Activated T-cell treated with anti-CD3 and anti-CD28 coated beads, Interleukin-2, amount 50 U/mL, for 48 hours (primary cell): ENCODE measurements at regions not wholly inside any gene's neighbourhood (a gene's known extent, or its start where the extent isn't known, plus 50 kb on each side); places are given as distances from the start of the nearest gene placed in this dataset.

Source experiments
- DNase-seq, 2 experiments: peaks; one replicate each; pipeline ENCODE4 v3.0.0-alpha.2; 2020

DNA sequence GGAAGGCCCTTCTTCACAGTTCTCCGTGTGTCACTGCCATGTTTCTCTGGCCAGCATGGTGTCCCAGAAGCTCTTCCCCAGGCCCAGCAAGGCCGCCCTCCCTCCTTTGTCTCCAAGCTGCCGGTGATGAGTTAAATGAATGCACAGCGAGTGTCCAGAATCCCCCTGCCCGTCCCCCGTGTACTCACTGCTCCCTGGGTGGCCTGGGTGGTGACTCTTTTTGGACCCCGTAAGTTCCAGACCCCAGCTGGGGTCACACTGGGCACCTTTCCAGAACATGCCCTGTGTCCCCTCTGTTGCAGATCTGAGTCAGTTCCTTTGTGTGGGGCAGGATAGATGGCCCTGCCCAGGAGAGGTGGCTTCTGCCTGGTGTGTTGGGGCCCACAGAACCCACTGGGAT, 95.0 kb downstream of the MRPL36 start:
- no peak for DNase-seq

DNA sequence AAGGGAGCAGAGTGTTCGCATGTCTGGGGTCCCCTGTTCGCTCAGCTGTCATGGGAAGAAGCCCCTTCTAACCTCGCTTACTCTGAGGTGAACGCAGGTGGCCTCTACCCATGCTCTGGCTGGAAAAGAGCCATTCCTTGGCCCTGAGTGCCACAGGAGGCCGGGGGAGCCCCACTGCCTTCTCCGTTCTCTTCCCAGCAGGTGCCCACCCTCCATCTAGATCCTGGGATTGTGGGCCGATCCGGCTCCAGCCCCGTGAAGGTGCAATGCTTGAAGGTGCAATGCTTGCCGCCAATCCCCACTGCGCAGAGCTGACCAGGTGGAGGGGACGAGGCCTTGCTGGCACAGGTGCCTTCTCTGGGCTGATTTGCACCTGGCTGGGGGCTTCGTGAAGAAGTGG, 95.4 kb downstream of the MRPL36 start:
- no peak for DNase-seq

DNA sequence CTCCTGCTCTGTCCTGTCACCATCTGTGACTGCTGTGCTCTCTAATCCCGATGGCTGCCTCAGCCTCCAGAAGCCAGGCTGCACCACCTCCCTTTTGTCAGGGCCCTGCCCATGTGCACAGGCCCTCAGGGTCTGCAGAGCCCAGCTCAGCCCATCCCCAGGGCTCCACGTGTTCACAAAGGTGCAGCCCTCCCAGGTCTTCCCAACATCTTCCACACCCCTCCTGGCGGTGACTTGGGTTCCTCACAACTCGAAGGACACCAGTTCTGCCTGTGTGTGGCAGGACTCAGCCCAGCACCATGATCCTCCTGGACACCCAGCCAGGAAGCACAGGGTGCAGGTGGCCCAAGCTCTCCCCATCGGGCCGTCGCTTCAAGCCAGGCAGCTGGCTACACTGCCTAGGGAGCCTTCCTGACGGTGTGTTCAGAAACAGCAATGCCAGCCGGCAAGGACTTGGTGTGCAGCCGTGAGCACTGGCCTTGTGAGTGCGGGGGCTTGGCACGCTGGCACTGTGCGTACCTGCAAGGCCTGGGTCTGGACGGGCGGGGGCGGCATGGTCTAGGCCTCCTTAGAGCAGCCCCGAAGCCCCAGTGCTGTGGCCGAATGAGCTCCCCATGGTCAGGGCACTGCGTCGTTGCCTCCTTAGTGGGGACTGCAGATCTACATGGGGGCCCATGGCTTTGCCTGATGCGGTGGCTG, 96.1 kb downstream of the MRPL36 start:
- no peak for DNase-seq

DNA sequence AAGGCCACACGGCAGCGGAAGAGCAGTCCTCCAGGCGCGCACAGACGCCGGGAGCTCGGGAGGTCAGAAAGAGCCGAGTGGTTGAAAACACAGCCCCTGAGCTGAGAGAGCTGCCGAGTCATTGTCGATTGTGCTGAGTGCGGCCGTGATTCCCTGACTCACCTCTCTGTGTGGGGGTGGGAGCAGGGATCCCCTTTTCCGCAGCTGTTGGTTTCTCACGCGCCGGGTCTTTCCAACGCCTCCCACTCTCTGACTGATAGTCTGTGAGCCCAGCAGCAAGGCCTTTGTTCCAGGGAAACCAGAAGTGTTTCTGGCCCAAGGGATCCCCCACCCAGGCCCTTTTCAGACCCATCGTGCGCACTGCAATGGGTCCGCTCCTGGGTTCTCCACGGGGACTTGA, 97.3 kb downstream of the MRPL36 start:
- DNase-seq: no peak

DNA sequence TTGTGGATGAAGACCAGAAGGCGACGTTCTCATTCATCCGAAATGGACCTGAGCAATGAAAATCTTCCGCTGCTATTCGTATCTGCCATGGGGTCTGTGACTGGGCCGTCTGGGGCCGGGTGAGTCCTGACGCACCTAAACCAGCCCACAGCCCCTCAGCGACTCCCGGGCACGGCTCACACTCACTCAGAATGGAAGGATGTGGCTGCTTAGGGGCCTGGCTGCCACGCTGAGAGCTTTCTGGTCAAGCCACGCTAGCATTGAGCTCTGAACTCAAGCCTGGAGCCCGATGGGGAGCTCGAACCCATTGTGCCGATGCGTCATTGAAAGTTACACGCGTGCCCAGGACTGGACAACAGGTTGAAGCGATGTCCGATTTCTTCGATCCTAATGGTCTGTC, 97.8 kb downstream of the MRPL36 start:
- no peak for DNase-seq

DNA sequence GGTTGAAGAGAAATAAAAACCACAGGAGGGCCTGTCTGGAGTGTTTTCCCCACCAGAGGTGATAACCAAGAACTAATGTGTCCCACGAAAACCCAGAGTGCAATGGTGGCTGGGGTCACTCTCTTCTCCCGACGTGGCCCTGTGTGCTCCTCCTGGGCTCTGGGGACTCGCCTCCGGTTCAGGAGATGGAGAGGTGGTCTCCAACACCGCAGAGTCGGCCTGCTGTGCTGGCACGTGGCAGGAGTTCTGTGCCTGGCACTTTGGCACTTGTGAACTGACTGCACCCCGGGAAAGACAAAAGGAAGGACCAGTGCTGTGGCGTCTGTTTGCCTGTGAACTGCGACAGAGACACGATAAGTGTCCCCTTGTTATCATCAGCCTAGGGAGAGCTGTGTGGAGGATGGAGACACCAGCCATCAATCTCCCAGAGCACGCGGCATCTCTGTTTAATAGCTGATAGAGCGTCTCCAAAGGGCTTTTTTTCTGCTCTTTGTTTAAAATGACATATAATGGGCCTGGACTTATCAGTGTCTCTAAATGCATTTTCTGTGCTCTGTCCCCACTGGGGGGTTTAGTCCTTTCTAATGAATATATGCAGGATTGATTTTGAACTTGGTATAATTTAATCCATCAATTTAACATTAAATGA, 98.3 kb downstream of the MRPL36 start:
- no peak for DNase-seq

DNA sequence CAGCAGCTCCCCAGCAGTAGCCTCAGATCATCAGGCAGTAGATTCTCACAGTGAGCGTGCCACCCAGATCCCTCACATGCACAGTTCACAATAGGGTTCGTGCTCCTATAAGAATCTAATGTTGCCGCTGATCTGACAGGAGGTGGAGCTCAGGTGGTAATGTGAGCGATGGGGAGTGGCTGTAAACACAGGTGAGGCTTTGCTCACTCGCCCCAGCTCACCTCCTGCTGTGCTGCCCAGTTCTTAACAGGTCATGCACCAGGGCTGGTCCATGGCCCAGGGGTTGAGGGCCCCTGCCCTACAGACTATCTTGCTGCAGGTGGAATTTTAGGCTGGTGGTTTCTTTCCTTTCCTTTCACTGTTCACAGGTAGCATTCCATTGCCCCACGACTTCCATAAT, 100.2 kb downstream of the MRPL36 start:
- no peak for DNase-seq

DNA sequence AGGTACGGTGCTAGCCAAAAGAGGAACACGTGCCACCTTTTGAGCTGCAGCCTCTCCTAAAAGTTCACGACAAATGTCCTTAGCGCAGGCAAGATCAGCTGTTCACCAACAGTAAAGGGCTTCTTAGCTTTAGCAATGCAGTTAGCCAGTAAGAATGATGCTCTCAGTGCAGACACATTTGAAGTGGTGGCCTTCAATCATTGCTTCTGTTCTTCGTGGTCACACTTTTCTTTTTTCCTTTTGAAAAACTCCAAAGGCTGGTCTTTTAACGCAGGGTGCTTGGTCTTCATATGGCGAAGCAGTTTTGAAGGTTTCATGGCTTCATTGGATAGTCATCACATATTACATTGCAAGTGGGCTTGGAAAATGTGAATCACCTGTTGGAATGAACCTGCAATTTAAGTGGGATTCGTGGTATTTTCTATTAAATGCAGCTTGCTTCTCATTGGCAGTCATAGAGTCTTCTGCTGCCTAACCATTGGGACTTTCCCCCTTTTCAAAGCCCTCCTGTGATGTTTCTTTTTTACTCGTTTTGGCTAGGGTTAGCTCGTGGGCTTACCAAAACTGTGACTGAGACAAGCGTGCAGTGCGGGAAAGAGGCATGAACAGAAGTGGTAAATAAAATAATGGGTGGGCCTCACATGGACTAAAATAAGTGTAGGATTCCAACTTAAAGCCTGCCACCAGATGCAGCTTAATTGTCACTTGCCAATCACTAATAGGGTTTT, 100.9 kb downstream of the MRPL36 start:
- no peak for DNase-seq

DNA sequence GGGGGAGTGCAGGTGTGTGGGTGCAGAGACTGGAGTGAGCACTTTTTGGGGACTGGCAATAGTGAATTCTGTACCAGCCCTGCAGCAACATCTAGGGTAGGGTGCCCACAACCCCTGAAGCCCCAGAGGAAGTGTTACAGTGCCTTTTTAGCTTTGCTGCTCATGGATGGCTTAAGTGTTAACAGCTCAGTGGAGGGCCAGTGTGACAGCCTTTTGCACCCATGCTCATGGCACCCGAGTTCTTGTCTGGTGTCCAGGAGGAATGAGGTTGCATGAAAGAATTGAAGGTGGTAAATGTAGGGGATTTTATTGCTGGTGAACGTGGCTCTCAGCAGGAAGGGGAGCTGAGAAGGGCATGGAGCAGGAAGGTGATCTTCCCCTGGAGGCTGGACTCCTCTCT, 107.3 kb downstream of the MRPL36 start:
- DNase-seq: no peak

DNA sequence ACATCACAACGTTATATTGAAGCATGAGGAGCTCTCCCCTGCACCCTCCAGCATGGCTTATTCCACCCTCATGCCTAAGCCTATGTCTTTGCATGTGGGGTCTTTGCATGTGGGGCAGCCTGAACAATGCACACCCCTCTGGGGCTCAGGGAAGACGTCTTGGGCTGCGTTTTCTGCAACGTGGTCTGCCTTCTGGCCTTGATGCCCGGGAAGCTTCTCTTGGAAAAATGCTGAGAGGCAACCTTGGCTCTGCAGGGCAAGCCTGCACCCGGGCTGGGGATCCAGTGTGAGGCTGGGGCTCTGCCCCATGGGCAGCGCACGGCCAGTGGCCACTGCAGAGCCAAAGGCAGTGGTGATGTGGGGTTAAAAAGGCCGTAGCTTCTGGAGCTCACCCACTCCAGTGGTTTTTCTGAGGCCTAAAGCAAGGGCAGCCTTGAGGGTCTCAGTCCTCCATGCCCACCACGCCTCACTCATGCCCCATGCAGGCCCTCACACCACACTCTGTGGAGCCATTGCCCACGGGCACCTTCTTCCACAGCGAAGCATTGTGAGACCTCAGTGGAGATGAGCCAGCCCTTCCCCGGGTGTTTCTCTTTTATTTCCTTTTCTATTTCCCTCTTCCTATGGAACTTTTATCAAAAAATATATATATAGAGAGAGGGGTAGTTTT, 112.2 kb downstream of the MRPL36 start:
- DNase-seq: no peak

DNA sequence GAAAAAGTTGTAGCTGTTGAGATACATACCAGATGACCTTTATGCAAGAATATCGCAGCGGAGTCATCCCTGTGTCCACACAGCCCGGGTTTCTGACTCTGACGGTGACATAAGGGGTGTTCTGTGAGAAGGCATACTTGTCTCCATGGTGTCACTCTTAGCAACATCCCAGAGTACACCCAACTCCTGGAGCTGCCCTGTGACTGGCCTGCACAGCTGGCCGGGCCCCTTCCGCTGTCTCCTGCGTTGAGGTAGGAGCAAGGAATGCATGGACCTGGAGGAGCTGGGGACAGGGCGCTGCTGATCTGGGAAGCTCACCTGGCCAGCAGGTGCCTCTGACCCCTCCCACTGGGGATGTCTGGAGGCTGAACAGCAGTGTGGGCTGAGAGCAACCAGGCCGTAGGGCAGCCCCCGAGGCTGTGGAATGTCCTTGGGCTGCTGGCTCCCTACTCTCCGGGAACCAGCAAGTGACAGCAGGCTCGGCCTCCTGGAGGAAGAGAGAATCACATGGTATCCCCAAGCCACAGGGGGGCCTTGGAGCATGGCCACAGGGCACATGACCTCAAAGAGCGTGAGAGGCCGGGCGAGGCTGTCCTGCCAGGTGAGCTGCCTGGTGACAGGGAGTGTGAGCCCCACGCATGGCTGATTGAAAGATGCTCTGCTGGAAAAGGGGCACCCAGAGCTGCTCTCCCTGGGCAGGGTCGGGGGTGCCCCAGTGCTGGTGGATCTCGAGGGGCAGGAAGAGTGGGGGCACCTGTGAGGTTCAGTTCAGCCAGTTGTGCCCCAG, 113.4 kb downstream of the MRPL36 start:
- no peak for DNase-seq

DNA sequence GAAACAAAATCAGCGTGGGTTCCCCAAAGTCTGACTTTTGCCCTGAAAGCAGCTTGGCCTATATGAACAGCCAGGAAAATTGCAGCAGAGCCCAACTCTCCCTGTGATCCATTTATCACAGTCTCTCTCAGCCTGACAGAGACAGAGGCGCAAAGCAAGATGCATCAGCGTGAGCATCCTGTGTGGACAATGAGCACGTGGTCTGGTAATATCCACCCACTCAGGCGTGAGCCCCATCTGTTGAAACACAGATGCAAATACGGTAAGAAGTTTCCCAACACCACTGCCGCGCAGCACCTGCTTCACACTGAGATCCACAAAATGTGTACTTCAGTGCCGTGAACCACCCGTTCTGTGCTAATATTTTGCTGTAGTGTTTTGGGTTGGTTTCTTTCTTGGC, 114.6 kb downstream of the MRPL36 start:
- no peak for DNase-seq

DNA sequence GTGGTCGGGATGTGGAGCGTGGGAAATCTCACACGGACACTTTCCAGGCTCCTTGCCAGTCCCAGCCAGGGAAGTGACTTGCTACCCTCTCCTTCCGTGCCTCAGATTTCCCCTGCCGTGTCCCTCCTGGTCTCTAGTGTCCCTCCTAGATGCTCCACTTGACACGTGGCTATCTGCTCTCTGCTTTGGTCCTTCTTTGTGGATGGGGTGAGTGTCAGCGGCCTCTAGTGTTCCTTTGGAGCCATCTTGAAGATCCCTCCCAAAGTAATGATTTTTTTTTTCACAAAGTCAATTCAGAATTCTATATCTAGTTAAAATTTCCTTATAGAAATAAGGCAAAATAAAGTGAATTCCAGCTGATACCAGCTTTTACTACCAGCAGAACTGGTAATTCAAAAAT, 117.7 kb downstream of the MRPL36 start:
- no peak for DNase-seq

DNA sequence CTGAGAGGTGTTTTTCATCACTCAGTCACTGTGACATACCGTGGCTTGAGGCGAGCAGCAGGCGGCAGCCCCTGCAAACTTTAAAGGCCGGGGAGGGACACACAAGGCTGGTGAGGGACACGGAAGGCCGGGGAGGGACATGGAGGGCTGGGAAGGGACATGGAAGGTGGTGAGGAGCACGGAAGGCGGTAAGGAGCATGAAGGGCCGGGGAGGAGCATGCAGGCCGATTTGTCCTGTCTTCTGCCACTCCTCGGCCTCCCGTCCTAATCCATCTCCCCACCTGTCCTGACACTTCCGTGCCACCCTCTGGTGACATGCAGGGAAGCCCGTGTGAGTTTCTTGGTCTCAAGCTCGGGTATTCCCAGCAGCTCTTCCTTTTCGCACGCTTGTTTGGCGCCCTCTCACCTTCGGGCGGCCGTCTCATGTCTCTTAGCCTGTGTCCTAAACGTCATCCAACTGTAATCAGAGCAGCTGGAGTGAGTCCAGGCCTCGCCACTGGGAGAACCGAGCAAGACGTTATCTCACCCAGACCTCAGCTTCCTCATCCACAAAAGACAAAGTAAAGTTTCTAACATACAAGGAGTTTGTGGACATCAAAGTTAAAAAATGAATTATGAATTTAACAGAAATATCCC, 126.5 kb downstream of the MRPL36 start:
- no peak for DNase-seq

DNA sequence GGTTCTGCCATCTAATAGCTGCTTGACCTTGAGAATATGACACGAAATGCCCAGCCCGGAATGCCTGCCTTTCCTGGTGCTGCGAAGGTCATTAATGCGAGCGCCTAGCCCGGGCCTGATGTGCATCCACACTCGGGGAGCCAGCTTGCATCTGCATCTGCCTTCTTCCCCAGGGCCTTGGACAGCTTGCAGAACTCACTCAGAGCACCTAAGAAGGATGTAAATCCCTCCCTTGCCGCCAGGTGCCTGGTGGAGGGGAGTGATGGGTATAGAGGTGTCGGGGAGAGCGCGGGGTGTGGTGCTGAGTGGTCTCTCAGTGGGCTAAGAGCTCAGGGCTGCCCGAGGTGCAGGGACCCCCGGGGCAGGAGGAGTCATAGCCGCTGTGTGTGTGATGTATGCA, 127.2 kb downstream of the MRPL36 start:
- no peak for DNase-seq

DNA sequence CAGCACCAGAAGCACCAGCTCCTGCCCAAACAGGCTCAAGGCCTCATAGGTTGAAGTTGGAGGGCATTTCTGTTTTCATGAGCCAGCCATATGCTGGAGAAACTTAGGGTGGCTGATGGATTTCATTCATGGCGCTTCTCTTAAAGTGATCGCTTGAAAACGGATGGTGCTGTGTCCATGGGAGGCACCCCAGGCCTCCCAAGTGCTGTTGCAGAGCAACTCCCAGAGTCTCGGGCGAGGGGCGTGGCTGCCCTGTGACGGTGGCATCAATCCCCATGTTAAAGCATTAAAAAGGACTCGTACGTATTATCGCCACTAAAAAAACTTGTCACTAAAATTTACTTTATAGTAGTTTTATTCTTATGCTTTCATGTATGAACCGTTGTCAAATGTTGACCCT, 128.3 kb downstream of the MRPL36 start:
- DNase-seq: no peak

DNA sequence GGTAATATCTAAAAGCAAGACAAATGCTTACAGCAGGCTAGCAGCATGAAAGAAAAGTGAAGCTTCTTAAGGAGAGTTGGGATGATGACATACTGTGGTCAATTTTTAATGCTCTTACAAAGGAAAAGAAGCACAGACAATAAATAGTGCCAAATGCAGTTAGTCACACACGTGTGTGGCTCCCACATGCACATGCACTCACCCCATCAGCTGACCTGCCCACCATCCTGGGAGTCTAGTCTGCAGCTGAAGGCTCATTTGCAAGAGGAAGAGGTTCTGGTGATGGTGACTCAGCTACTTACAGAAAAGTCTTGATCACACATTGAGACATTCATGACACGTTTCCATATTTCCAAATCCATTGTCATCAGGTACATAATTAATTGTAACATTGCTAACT, 129.3 kb downstream of the MRPL36 start:
- no peak for DNase-seq

DNA sequence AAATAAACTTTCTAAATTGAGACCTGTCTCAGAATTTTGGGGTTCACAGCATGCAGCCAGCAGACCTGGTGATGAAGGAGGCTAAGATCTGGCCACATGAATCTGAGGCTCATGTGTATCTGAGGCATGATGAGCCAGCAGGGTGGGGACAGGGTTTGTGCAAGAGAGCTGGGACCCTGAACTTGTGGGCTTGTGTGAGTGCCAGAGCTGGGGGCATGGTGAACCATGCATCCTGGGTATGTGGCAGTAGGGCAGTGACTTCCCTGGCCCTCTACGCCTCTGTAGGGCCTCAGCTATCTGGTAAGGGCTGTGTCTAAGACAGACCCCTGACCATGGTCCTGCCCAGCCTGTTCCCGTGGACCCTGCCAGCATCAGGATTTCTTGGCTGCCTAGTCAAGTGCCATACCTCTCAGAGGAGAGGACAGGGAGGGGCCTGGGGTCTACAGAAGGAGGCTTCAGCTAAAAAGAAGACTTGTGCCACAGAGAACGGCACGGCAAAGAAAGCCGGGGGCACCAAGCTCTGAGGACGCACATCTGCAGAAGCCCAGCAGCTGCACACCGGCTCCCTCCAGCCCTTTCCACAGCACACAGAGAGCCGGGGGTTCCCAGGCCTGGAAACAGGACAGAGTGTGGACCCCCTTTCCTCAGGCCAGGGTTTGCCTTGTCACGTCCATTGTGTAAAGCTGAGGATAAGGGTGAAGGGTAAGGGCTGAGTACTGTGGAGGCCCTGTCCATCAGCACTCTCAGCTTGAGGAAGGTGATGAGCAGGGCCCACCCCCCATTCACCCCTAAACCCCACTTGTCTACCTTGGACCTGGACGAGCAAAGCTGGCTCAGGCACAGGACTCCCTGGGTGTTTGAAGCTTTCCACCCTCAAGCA, 130.1 kb downstream of the MRPL36 start:
- DNase-seq: no peak

DNA sequence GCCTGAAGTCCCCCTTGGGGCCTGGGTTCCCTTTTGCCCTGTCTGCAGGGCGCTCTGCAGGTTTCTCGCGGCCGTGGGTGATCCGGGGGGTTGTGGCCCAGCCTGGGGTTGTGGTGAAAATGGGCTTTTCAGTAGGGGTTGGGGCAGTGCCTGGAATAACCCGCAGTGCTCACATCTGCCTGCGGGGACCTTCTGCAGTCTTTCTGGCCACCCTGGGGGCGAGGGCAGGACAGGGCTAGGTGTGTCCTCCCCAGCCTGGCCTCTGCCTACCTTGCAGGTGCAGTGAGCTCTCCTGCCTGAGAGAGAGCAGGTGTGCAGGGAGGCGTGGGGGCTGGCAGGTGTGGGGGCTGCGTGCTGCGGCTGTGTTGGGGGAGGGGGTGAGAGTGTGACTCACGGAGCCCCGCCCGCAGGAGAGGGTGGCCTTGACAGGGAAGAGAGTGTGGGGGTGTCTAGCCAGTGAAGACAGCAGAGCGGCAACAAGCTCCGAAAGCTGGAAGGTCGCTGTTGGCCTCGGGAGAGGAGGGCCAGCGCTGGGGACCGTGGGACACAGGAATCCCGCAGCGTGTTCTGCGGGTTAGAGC, 131.4 kb downstream of the MRPL36 start:
- DNase-seq: peak in 1 of 2 experiments; percentile 44

DNA sequence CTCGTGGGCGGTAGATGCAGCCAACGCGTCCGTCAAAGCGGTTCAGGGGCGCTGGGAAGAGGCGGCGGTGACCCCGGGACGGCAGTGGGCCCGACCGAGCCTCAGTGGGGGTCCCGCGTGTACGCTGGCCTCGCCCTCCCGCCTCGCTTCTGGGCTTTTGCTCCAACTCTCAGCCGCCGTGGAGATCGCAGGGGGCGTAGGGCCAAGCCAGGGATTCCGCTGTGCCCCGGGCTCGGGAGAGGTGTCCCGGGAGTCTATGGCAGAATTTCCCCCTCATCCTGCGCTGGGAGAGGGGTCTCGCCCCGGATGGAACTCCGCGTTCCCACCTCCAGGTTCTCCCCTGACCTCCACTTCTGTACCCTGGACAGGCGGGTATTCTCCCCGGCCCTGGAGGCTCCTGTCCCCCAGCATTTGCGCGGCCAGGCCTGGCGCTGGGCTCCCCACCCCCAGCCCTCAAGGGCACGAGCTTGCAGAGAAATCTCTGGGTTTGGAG, 131.9 kb downstream of the MRPL36 start:
- DNase-seq: no peak
